ENCODE measurements at regions not wholly inside any gene's neighbourhood (a gene's known extent, or its start where the extent isn't known, plus 50 kb on each side); places are given as distances from the start of the nearest gene placed in this dataset.

DNA sequence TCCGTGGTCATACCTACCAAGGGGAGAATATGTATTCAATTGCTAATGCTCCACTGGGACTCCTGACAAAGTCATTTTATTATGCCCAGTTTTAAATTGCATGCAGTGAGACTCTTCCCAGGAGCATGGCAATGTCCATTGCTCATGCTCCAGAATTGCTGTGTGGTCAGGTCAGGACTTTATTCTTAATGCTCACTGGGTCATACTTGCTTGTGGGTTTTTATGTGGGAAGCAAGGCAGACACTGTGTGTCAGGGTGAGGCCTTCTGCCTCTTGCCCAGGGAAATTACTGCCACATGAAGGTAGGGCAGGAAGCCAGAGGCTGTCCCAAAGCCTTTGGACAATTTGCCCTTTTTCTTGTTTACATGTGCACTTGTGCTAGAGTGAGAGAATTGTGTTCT lies 164.6 kb upstream of the MEF2C start:
- H3K4me3 ChIP-seq (ENCODE audit: low read length): no peak overlapping the region
- TF ChIP-seq ZNF274 (IDR thresholded peaks at IDR 0.05; ENCODE audit: low read depth, low read length): no peak

DNA sequence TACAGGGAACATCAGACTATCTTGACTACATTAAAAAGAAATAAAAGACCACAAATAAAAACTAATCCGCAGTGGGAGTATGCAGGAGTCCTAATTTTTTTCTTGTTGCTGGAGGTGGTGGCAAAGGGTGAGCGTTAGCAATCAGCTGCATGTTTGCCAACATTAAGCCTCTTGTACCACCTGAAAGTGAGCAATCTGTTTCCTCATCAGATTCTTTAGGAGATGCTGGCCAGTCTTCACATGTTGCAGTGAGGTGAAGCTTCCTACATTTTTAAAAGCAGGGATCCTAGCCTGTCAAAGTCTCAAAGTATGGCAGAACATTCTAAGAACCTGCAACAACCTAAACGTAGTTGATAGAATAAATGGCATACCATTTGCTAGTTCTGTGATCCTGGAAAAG lies 162.2 kb upstream of the MEF2C start:
- no peak for TF ChIP-seq ZNF274 (IDR thresholded peaks at IDR 0.05; ENCODE audit: low read depth, low read length)
- no peak overlapping the region for H3K4me3 ChIP-seq (ENCODE audit: low read length)

DNA sequence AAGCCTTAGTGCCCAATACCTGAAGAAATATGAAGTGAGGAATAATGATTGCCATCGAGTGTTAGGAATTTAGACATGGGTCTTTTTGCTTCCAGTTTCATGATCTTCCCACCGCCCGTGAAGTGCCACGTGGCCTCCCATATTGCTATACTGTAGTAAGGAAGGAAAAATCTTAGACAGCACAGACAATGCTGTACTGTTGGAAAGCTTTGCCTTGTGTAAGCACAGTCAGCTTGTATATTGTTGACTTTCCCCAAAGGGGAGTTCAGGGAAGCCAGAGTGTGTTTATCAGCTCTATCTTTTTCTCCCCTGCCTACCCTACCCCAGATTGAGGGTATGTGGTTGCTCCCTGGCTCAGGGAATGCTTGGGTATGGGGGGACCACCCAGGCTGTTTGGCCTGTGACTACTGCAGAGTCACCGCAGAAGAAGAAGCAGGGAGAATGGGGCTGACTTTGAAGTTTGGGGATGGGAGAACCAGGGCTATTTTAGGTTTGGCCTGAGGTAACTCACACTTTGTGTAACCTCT lies 161.8 kb upstream of the MEF2C start:
- TF ChIP-seq ZNF274 (IDR thresholded peaks at IDR 0.05; ENCODE audit: low read depth, low read length): no peak
- H3K4me3 ChIP-seq (ENCODE audit: low read length): no peak overlapping the region

DNA sequence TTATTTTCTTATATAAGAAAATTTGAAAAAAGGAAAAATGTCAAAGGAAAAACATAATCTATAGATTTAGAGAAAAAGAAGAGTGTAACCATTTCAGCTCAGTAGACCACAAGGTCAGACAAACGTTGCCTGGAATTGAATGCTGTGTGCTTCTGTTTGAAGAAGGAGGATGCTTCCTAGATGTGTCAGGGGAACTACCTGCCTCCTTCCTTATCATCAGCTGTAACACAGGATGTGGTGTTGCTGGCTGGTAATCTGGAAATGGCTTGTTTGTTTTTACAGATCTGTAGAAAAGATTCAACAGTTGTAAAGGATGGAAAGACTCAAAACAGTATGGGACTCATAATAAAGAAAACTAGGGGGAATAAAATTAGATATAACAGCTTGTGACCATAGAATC lies 160.7 kb upstream of the MEF2C start:
- TF ChIP-seq ZNF274 (IDR thresholded peaks at IDR 0.05; ENCODE audit: low read depth, low read length): no peak
- H3K4me3 ChIP-seq (ENCODE audit: low read length): no peak overlapping the region

DNA sequence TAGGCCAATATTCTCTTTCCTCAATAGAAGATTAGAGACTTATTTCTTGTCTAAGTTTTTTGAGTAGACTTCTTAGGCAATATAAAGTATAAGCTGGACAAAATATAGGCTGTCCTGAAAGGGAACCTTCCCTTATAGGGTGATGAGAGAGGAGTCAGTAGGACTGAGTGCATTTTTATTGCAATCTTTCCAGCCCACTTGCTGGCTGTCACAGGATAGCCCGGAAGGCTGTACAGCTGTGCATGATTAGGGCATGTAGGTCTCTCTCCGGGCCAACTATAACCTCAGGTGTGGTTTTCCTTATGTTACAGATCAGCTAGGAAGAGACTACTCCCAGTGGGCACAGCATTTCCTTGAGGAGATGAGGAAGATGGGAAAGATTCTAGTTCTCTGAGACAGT lies 159.8 kb upstream of the MEF2C start:
- no peak for TF ChIP-seq ZNF274 (IDR thresholded peaks at IDR 0.05; ENCODE audit: low read depth, low read length)
- H3K4me3 ChIP-seq (ENCODE audit: low read length): no peak overlapping the region

DNA sequence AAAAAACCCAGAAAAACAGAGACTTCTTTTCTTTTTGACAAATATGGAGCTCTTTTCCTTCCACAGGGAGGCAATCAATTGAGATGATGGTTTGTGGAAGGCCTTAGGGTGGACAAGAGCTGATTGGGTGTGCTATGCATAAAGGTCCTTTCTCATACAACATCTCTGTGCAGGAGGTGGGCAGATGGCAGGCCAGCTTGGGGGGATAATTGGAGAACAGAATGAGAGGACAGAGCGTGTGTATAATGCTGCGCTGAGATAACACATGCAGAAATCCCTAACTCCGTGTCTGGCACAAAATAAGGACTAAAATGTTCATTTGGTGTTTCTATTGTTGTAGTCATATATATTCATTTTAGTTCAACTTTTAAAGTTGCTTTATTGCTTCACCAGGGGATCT lies 159.0 kb upstream of the MEF2C start:
- no peak for TF ChIP-seq ZNF274 (IDR thresholded peaks at IDR 0.05; ENCODE audit: low read depth, low read length)

GRCh38 chr5:89041249-89041779 lies 158.3 kb upstream of the MEF2C start:
- no peak overlapping the region for H3K4me3 ChIP-seq (ENCODE audit: low read length)
- TF ChIP-seq ZNF274 (IDR thresholded peaks at IDR 0.05; ENCODE audit: low read depth, low read length): no peak

More for the DNA sequence above, 159.0 kb upstream of the MEF2C start:
- no peak overlapping the region for H3K4me3 ChIP-seq (ENCODE audit: low read length)

GRCh38 chr5:89036704-89037489 lies 153.9 kb upstream of the MEF2C start:
- H3K4me3 ChIP-seq (ENCODE audit: low read length): no peak overlapping the region
- no peak for TF ChIP-seq ZNF274 (IDR thresholded peaks at IDR 0.05; ENCODE audit: low read depth, low read length)

DNA sequence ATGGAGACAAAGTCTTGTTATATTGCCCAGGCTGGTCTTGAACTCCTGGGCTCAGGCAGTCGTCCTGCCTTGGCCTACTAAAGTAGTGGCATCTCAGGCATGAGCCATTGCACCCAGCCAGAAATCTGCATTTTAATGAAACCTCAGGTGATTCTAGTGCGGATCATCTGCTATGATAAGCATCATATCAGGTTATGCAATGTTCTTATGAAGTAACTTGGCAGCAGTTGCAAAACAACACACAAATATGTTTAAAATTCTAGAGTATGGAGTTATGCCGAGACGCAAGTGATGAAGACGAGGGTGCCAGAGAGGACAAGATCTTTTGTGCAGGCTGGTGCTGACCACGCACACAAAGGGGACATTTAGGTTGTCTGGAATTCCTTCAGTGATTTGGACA lies 153.2 kb upstream of the MEF2C start:
- H3K4me3 ChIP-seq (ENCODE audit: low read length): no peak overlapping the region

GRCh38 chr5:89034588-89034987 lies 151.6 kb upstream of the MEF2C start:
- no peak overlapping the region for H3K4me3 ChIP-seq (ENCODE audit: low read length)
- no peak for TF ChIP-seq ZNF274 (IDR thresholded peaks at IDR 0.05; ENCODE audit: low read depth, low read length)

More for the DNA sequence above, 153.2 kb upstream of the MEF2C start:
- no peak for TF ChIP-seq ZNF274 (IDR thresholded peaks at IDR 0.05; ENCODE audit: low read depth, low read length)

- no peak for TF ChIP-seq ZNF274 (IDR thresholded peaks at IDR 0.05; ENCODE audit: low read depth, low read length)
- H3K4me3 ChIP-seq (ENCODE audit: low read length): no peak overlapping the region
Measured at GRCh38 chr5:89030798-89031197, 147.8 kb upstream of the MEF2C start.

DNA sequence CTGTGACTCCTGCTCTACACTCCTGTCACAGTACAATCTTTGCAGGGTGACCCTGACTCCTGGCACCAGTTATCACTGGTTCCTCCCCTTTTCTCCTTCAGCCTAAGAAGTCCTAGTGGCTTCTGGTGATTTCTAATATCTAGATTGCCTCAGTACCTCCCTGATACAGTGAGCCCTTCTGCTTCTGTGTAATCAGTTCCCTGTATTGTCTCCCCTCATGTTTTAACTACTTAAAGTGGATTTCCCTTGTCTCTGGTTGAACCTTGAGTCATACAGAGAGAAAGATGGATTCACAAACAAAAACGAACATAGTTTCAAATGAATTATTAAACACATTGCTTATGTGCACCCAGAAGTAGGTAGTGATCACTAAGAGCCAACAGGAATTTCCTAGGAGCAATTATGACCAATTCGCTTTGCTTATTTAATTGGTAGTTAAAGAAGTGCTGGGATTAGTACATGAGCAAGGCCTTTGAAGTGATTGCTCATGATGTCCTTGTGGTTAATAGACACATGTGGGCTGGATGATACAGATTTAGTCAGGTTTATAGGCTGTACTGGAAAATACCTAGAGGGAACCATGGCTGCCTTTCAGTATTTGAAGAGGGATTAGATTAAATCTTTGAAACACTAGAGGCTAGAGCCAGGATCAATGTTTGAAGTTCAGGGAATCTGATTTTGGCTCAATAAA lies 145.8 kb upstream of the MEF2C start:
- H3K4me3 ChIP-seq (ENCODE audit: low read length): no peak overlapping the region
- no peak for TF ChIP-seq ZNF274 (IDR thresholded peaks at IDR 0.05; ENCODE audit: low read depth, low read length)

DNA sequence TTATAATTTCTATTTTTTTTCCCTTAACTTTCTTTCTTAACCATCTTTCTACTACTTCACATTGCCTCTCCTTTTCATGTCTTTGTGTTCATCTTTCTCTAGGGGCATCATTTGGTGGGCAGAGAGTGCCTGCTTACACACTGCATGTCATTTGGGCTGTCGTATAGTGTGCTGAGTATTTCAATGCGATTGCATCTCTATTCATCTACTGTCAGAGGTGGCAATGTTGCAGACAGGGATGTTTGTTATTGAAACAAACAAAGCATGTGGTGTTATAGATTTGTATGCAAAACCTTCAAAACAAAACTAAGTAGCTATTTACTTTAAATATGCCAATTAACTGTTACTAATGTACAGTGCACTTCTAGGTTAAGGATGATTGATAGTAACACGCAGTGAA lies 141.1 kb upstream of the MEF2C start:
- no peak overlapping the region for H3K4me3 ChIP-seq (ENCODE audit: low read length)
- TF ChIP-seq ZNF274 (IDR thresholded peaks at IDR 0.05; ENCODE audit: low read depth, low read length): no peak

DNA sequence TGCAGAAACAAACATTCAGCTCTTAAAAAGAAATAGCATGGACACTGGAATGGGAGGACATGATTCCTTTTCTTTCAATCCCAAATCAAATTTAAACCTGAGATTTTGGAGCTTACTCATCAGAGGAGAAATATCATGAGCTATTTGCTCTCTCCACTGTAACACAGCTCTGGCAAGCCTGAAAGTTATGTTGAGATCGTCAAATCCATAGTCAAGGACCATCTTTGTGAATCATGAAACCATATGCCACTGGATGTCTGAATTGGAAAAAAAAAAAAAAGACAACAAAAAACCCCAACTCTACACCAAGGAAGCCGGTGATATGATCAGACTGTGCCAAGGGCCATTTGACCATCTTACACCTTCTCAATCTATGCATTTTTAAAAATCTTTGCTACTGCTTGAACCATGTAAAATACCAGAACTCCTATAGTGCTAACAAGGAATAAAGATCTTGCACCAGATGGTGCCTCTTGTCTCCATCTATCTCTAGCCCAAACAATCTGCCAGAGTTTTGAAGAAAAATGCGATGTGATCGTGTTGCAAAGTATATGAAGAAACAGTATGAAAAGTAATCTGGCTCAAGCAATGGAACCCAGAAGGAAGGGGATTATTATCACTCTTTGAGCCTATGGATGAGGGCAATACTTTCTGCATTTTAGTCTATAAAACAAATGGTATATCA lies 138.1 kb upstream of the MEF2C start:
- TF ChIP-seq ZNF274 (IDR thresholded peaks at IDR 0.05; ENCODE audit: low read depth, low read length): no peak
- no peak overlapping the region for H3K4me3 ChIP-seq (ENCODE audit: low read length)

Measured in GM08714 (cell line).